ENCODE measurements at regions not wholly inside any gene's neighbourhood (a gene's known extent, or its start where the extent isn't known, plus 50 kb on each side); places are given as distances from the start of the nearest gene placed in this dataset.

- DNase-seq (ENCODE audit: low read depth): no peak
- H3K9me3 ChIP-seq (ENCODE audit: control insufficient read depth, low read length): no peaks in the 10 kb centered on the region
These were observed 586.9 kb upstream of the INTU start for GRCh38 chr4:127045861-127046260.

GRCh38 chr4:127047930-127048329 lies 584.8 kb upstream of the INTU start:
- Histone ChIP-seq H3K27me3 (replicated peaks; ENCODE audit: control insufficient read depth, insufficient read depth, low read length) (no peaks in the 10 kb centered on the region), H3K4me1 (ENCODE audit: control insufficient read depth, insufficient read depth, low read length) (peaks cover 8% of the 10 kb centered on the region), H3K4me3 (ENCODE audit: low read length) (no peak overlapping the region), H3K9ac (ENCODE audit: low read length) (no peak overlapping the region), H3K36me3 (ENCODE audit: control insufficient read depth, insufficient read depth, low read length, severe bottlenecking) (no peaks in the 10 kb centered on the region), H3K9me3 (ENCODE audit: control insufficient read depth, low read length) (no peaks in the 10 kb centered on the region)
- peak; percentile 28 for DNase-seq (ENCODE audit: low read depth)

More at GRCh38 chr4:127045861-127046260, 586.9 kb upstream of the INTU start:
- no peak overlapping the region for H3K4me3 ChIP-seq (ENCODE audit: low read length)
- no peaks in the 10 kb centered on the region for H3K36me3 ChIP-seq (ENCODE audit: control insufficient read depth, insufficient read depth, low read length, severe bottlenecking)
- H3K27me3 ChIP-seq (replicated peaks; ENCODE audit: control insufficient read depth, insufficient read depth, low read length): no peaks in the 10 kb centered on the region
- H3K9ac ChIP-seq (ENCODE audit: low read length): no peak overlapping the region
- H3K4me1 ChIP-seq (ENCODE audit: control insufficient read depth, insufficient read depth, low read length): peaks cover 8% of the 10 kb centered on the region

- no peak overlapping the region for H3K4me3 ChIP-seq (ENCODE audit: low read length)
- no peak for DNase-seq (ENCODE audit: low read depth)
- H3K9me3 ChIP-seq (ENCODE audit: control insufficient read depth, low read length): no peaks in the 10 kb centered on the region
- peaks cover 8% of the 10 kb centered on the region for H3K4me1 ChIP-seq (ENCODE audit: control insufficient read depth, insufficient read depth, low read length)
- no peaks in the 10 kb centered on the region for H3K27me3 ChIP-seq (replicated peaks; ENCODE audit: control insufficient read depth, insufficient read depth, low read length)
- H3K36me3 ChIP-seq (ENCODE audit: control insufficient read depth, insufficient read depth, low read length, severe bottlenecking): no peaks in the 10 kb centered on the region
- H3K9ac ChIP-seq (ENCODE audit: low read length): no peak overlapping the region
These were observed 584.2 kb upstream of the INTU start for GRCh38 chr4:127048376-127049044.

- Histone ChIP-seq H3K4me3 (ENCODE audit: low read length) (no peak overlapping the region), H3K36me3 (ENCODE audit: control insufficient read depth, insufficient read depth, low read length, severe bottlenecking) (no peaks in the 10 kb centered on the region), H3K4me1 (ENCODE audit: control insufficient read depth, insufficient read depth, low read length) (peaks cover 8% of the 10 kb centered on the region), H3K27me3 (replicated peaks; ENCODE audit: control insufficient read depth, insufficient read depth, low read length) (no peaks in the 10 kb centered on the region), H3K9ac (ENCODE audit: low read length) (no peak overlapping the region), H3K9me3 (ENCODE audit: control insufficient read depth, low read length) (no peaks in the 10 kb centered on the region)
- DNase-seq (ENCODE audit: low read depth): peak; percentile 30
These were observed 583.2 kb upstream of the INTU start for GRCh38 chr4:127049526-127049925.

- no peaks in the 10 kb centered on the region for H3K36me3 ChIP-seq (ENCODE audit: control insufficient read depth, insufficient read depth, low read length, severe bottlenecking)
- no peak overlapping the region for H3K4me3 ChIP-seq (ENCODE audit: low read length)
- DNase-seq (ENCODE audit: low read depth): no peak
- no peaks in the 10 kb centered on the region for H3K4me1 ChIP-seq (ENCODE audit: control insufficient read depth, insufficient read depth, low read length)
- no peak overlapping the region for H3K9ac ChIP-seq (ENCODE audit: low read length)
- no peaks in the 10 kb centered on the region for H3K27me3 ChIP-seq (replicated peaks; ENCODE audit: control insufficient read depth, insufficient read depth, low read length)
- peaks cover 11% of the 10 kb centered on the region for H3K9me3 ChIP-seq (ENCODE audit: control insufficient read depth, low read length)
These were observed 580.0 kb upstream of the INTU start for GRCh38 chr4:127052742-127053141.

- Histone ChIP-seq H3K4me1 (ENCODE audit: control insufficient read depth, insufficient read depth, low read length) (no peaks in the 10 kb centered on the region), H3K36me3 (ENCODE audit: control insufficient read depth, insufficient read depth, low read length, severe bottlenecking) (no peaks in the 10 kb centered on the region), H3K4me3 (ENCODE audit: low read length) (no peak overlapping the region), H3K9me3 (ENCODE audit: control insufficient read depth, low read length) (peaks cover 11% of the 10 kb centered on the region), H3K9ac (ENCODE audit: low read length) (no peak overlapping the region), H3K27me3 (replicated peaks; ENCODE audit: control insufficient read depth, insufficient read depth, low read length) (no peaks in the 10 kb centered on the region)
- DNase-seq (ENCODE audit: low read depth): peak; percentile 35
These were observed 577.4 kb upstream of the INTU start for GRCh38 chr4:127055357-127055756.

GRCh38 chr4:127069675-127070074 lies 563.1 kb upstream of the INTU start:
- H3K4me3 ChIP-seq (ENCODE audit: low read length): no peak overlapping the region
- no peak overlapping the region for H3K9ac ChIP-seq (ENCODE audit: low read length)
- no peaks in the 10 kb centered on the region for H3K27me3 ChIP-seq (replicated peaks; ENCODE audit: control insufficient read depth, insufficient read depth, low read length)
- no peaks in the 10 kb centered on the region for H3K9me3 ChIP-seq (ENCODE audit: control insufficient read depth, low read length)
- no peaks in the 10 kb centered on the region for H3K36me3 ChIP-seq (ENCODE audit: control insufficient read depth, insufficient read depth, low read length, severe bottlenecking)
- peak; percentile 76 for DNase-seq (ENCODE audit: low read depth)
- no peaks in the 10 kb centered on the region for H3K4me1 ChIP-seq (ENCODE audit: control insufficient read depth, insufficient read depth, low read length)

GRCh38 chr4:127071443-127071842 lies 561.3 kb upstream of the INTU start:
- H3K9ac ChIP-seq (ENCODE audit: low read length): no peak overlapping the region
- no peak overlapping the region for H3K4me3 ChIP-seq (ENCODE audit: low read length)
- no peaks in the 10 kb centered on the region for H3K9me3 ChIP-seq (ENCODE audit: control insufficient read depth, low read length)
- H3K27me3 ChIP-seq (replicated peaks; ENCODE audit: control insufficient read depth, insufficient read depth, low read length): no peaks in the 10 kb centered on the region
- no peak for DNase-seq (ENCODE audit: low read depth)
- H3K4me1 ChIP-seq (ENCODE audit: control insufficient read depth, insufficient read depth, low read length): no peaks in the 10 kb centered on the region
- H3K36me3 ChIP-seq (ENCODE audit: control insufficient read depth, insufficient read depth, low read length, severe bottlenecking): no peaks in the 10 kb centered on the region

- Histone ChIP-seq H3K9ac (ENCODE audit: low read length) (no peak overlapping the region), H3K4me1 (ENCODE audit: control insufficient read depth, insufficient read depth, low read length) (no peaks in the 10 kb centered on the region), H3K9me3 (ENCODE audit: control insufficient read depth, low read length) (no peaks in the 10 kb centered on the region), H3K4me3 (ENCODE audit: low read length) (no peak overlapping the region), H3K36me3 (ENCODE audit: control insufficient read depth, insufficient read depth, low read length, severe bottlenecking) (no peaks in the 10 kb centered on the region), H3K27me3 (replicated peaks; ENCODE audit: control insufficient read depth, insufficient read depth, low read length) (no peaks in the 10 kb centered on the region)
- no peak for DNase-seq (ENCODE audit: low read depth)
These were observed 552.6 kb upstream of the INTU start for GRCh38 chr4:127080141-127080540.

- no peaks in the 10 kb centered on the region for H3K36me3 ChIP-seq (ENCODE audit: control insufficient read depth, insufficient read depth, low read length, severe bottlenecking)
- no peaks in the 10 kb centered on the region for H3K9me3 ChIP-seq (ENCODE audit: control insufficient read depth, low read length)
- no peaks in the 10 kb centered on the region for H3K4me1 ChIP-seq (ENCODE audit: control insufficient read depth, insufficient read depth, low read length)
- no peak overlapping the region for H3K4me3 ChIP-seq (ENCODE audit: low read length)
- no peak overlapping the region for H3K9ac ChIP-seq (ENCODE audit: low read length)
- no peak for DNase-seq (ENCODE audit: low read depth)
- H3K27me3 ChIP-seq (replicated peaks; ENCODE audit: control insufficient read depth, insufficient read depth, low read length): no peaks in the 10 kb centered on the region
These were observed 551.7 kb upstream of the INTU start for GRCh38 chr4:127081041-127081440.

- no peaks in the 10 kb centered on the region for H3K36me3 ChIP-seq (ENCODE audit: control insufficient read depth, insufficient read depth, low read length, severe bottlenecking)
- H3K27me3 ChIP-seq (replicated peaks; ENCODE audit: control insufficient read depth, insufficient read depth, low read length): no peaks in the 10 kb centered on the region
- no peak overlapping the region for H3K4me3 ChIP-seq (ENCODE audit: low read length)
- no peak overlapping the region for H3K9ac ChIP-seq (ENCODE audit: low read length)
- peaks cover 11% of the 10 kb centered on the region for H3K9me3 ChIP-seq (ENCODE audit: control insufficient read depth, low read length)
- no peaks in the 10 kb centered on the region for H3K4me1 ChIP-seq (ENCODE audit: control insufficient read depth, insufficient read depth, low read length)
- DNase-seq (ENCODE audit: low read depth): no peak
These were observed 549.8 kb upstream of the INTU start for GRCh38 chr4:127082986-127083385.

- Histone ChIP-seq H3K9me3 (ENCODE audit: control insufficient read depth, low read length) (peaks cover 11% of the 10 kb centered on the region), H3K36me3 (ENCODE audit: control insufficient read depth, insufficient read depth, low read length, severe bottlenecking) (no peaks in the 10 kb centered on the region), H3K4me3 (ENCODE audit: low read length) (no peak overlapping the region), H3K9ac (ENCODE audit: low read length) (no peak overlapping the region), H3K4me1 (ENCODE audit: control insufficient read depth, insufficient read depth, low read length) (no peaks in the 10 kb centered on the region), H3K27me3 (replicated peaks; ENCODE audit: control insufficient read depth, insufficient read depth, low read length) (no peaks in the 10 kb centered on the region)
- peak; percentile 19 for DNase-seq (ENCODE audit: low read depth)
These were observed 548.1 kb upstream of the INTU start for GRCh38 chr4:127084666-127085065.

Data from adipocyte (in vitro differentiated cells).